HG02870 (cell line): ENCODE measurements at regions not wholly inside any gene's neighbourhood (a gene's known extent, or its start where the extent isn't known, plus 50 kb on each side); places are given as distances from the start of the nearest gene placed in this dataset.

Source experiments
- ATAC-seq: cut with Tn5 transposase; IDR thresholded peaks from one replicate; pipeline ENCODE4 v1.9.1; 2021; ENCODE audit warnings: mild to moderate bottlenecking, moderate library complexity; ENCODE audit not compliant: unreplicated experiment

DNA sequence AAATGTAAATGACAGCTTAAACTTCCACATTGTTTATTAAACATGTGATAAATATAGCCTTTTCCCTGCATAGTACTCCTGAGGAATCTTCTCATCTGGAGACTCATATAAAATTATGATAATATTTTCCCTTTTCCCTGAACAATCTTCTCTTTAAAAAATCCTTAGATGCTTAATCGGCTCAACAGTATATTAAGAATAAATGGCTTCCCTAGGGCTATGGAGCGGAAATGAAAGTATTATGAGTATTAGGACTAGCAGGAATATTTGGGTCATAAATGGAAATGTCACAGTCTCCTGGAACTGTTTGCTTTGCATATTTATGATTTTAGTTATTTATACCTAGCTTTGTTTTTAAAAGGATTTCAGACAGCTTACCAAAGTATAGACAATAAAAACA is 200.7 kb upstream of the PDE5A start:
- no peak for ATAC-seq

DNA sequence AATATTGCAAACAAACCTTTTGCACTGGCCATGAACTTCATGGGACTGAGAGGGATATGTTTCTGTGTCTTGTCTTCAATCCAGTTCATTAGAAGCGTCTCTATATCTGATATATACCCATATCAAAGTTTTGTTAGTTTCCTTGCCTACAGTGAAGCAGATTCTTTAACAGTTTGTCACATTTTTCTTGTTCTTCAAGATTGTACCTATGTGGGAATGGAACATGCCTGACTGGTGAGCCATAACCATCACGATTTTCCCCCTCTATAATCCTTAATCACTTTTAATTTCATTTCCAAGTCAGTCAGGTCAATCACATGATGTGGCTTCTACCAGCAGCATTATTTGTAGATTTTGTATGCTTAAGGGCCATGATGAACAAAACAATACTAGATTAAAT is 197.1 kb upstream of the PDE5A start:
- ATAC-seq: no peak

DNA sequence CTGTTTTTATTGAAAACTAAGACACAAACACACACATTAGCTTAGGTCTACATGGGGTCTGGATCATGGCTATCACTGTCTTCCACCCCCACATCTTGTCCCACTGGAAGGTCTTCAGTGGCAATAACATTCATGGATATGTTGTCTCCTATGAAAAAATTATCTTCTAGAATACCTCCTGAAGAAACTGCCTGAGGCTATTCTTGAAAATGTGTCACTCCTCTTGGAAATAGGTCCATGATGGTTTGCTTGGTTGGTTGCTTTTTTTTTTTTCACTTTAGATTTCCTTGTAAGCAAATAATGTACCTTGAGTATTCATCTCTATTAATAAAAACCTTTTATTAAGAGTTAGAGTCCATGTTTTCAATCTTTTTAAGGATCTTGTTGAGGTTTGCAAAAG is 195.3 kb upstream of the PDE5A start:
- ATAC-seq: no peak

DNA sequence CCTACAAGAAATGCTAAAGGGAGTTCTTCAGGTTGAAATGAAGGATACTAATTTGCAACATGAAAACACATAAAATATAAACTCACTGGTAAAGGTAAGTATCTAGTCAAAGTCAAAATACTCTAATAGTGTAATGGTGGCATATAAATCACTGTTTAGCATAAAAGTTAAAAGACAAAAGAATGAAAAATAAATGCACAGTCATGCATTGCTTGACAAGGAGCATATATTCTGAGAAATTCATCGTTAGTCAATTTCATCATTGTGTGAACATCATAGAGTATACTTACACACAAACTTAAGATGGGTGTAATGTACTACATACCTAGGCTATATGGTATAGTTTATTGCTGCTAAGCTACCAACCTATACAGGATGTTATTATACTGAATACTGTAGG is 194.4 kb upstream of the PDE5A start:
- ATAC-seq: no peak

DNA sequence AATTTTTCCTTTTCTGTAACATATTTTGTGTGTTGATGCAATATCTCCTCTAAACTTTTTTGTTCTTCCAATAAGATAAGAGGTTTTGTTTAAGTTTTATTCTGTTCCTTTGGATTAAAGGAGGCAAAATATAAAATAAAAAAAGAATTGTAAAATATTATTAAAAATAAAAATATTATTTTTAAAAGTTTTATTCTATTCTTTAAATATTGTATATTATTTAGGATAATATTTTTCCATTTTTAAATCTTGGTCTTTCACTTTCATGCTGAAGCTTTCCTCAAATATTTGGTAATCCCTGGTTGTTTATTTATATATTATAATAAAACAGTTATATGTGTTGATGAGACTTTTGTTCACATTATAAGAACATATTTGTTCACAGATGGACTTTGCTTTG is 187.9 kb upstream of the PDE5A start:
- ATAC-seq: no peak

DNA sequence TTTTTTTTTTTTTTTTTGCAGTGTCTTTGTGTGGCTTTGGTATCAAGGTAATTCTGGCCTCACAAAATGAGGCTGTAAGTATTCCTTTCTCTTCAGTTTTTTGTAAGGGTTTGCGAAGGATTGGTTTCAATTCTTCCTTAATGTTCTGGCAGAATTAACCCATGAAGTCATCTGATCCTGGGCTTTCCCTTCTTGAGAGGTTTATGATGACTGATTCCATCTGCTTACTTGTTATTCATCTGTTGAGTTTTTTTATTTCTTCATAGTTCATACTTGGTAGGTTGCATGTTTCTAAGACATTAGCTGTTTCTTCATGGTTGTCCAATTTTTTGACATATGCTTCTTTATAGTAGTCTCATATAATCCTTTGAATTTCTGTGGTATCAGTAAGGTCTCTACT is 181.4 kb upstream of the PDE5A start:
- no peak for ATAC-seq

DNA sequence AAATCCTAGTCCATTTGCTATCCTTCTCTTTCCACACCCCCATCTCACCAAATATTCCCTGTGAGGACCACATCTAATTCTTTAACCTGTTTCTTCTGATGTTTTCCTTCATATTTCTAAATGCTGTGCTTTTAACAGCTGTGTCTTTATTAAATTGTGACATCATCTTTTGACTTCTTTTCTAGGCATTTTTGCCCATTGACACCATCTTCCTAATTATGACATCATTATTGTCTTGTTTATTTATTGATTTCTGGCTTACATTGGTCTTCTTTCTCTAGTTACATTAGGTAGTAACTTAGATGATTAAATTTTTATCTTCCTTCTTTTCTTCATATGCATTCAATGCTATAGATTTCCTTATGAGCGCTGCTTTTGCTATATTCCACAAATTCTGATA is 175.8 kb upstream of the PDE5A start:
- ATAC-seq: no peak

DNA sequence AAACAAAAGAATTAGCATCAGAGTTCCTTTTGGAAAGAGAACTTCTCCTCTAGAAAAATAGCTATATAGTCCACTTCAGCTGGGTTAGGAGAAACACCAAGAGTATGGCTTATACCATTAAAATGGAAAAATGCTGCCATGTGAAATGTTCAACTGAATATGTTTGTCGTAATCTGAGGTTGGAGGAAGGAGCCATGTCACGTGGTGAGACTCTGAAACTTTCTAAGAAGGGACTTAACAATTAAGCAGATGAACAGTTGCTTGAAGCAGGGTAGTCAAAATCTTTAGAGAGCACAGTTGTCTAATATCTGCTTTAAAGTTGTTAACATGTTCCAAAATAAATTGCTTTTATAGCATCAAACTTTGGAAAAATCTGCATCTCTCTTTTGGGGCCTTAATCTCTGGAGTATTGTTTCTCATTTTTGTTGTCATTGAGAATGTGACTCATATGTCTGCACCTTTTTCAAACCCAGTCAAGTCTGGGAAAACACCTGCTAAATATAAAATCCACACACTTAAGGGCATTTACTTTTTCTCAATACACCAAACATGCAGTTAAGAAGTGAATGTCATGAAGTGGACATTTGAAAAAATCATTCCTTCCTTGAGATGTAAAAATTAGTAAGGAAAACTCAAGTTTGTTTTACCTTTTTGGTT is 168.8 kb upstream of the PDE5A start:
- peak; percentile 58 for ATAC-seq

DNA sequence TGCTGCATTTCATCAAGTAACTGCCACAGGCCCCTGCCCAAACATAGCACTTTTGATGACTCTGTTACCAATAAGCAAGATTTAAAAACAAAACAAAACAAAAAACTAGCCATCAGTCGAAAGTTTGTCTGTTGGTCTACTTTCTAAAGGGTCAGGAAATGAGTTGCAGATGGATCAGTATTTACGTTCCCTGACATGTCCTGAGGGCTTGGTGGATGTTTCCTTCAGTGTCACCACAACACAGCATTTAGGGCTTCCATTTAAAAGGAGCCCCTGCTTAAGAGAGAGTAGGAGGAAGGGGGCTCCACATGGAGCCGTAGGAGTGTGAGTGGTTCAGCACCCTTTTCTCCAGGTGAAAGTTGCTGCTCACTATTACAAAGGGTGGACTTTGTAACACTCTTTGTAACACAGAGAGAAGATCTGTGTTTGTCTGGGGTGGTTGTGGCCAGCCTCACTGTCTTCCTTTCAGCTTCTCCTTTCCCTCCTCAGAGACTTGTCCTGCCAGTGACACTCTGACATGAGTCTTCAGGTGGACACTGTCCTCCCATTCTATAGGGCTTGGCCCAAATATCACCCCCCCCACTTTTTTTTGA is 167.5 kb upstream of the PDE5A start:
- ATAC-seq: no peak

DNA sequence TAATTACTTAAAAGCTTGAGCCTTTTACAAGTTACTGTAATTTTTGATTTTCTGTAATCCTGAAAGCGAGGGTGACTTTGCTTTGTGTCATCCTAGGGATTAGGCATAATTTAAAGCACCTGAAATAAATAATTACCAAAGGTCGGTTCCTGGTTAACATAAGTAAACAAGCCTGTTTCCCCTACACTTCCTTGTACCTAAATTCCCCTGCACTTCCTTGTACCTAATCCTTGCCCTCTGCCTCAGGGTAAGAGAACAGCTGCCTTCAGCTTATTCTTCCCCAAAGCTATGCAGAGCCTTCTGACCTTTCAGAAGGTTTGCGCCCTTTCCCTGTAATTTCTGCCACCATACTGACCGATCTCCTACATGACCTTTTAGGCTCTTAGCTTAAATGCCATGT is 166.1 kb upstream of the PDE5A start:
- no peak for ATAC-seq

DNA sequence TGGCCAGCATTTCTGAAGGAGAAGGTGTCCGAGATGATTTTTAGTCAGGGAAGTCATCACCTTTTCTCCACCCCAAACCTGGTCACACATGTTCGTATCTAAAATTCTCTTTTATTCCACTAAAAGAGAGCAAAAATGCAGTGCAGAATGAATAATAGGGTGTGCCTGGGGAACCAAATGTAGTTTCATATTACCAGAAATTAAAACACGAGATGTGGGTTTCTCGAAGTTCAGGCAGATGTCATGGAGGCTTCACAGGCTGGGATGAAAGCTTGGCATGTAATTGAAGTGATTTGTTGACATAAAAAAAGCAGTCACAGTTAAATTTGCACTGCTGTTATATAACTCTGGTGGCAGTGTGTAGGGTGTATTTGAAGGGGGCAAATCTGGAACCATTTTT is 165.5 kb upstream of the PDE5A start:
- ATAC-seq: no peak

DNA sequence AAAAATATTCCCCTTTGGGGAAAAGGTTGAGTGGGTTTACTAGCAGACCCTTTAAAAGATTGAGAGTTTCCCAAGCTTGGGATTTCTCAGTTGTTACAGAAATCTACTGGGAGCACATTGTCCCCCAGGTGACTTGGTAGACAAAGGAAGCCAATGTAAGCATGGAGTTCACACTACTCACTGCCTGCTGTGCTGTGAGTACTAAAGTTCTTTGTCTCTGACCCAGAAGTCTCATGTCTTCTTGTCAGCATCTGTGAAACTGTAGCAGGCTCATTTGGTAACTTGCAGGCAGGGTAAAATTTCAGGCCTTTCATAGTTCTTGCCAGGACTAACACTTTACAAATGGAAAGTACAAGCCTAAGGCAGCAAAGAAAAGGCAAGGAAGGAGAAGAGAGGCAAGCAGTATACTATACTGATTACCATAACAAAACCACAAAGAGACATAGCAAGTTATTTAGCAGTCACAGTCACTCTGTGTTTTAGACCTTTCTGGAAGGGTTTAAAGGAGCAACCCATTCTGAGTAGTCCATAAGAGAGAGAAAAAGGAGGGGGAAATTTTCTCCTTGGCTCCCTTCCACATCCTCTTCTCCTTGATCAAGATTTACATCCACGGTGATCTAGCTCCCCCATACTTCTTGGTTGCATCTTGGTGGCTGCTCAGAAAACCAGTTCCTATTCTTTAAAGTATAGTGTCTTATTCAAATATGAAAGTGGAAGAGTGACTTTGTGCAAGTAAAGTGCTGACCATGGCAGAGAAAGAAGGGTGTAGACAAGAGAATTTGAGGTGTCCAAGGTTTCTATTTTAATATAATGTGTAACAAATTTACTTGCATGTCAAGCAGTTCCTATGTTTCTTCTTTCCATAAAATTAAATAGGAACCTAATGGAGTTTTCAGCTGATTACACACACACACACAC is 160.0 kb upstream of the PDE5A start:
- no peak for ATAC-seq

DNA sequence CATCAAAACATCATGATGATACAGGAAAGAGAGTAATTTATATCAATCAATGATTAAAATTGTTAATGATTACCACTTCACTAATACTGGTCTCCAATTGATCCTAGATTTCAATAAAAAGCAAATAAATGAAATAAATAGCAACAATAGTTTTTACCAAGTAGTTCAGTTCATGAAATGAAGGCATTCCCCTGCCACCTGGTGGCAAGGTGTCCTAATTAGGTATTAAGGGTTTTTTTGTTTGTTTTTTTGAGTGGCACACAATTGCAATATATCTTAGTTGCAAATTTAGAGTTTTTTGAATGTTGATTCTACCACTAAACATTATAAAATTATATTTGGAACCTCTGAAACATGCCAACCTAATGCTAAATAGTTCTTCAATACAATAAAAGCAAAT is 157.4 kb upstream of the PDE5A start:
- no peak for ATAC-seq

DNA sequence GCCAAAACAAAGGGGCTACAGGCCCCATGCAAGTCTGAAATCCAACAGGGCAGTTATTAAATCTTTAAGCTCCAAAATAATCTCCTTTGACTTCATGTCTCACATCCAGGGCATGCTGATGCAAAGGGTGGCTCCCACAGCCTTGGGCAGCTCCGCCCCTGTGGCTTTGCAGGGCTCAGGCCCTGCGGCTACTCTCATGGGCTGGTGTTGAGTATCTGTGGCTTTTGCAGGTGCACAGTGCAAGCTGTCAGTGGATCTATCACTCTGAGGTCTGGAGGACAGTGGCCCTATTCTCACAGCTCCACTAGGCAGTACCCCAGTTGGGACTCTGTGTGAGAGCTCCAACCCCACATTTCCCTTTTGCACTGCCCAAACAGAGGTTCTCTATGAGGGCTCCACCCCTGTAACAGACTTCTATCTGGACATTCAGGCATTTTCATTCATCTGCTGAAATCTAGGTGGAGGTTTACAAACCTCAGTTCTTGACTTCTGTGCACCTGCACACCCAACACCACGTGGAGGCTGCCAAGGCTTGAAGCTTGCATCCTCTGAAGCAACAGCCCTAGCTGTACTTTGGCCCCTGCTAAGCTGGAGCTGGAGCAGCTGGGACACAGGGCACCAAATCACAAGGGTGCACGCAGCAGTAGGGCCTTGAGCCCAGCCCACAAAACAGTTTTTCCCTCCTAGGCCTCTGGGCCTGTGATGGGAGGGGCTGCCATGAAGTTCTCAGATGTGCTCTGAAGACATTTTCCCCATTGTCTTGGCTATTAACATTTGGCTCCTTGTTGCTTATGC is 154.8 kb upstream of the PDE5A start:
- ATAC-seq: no peak

DNA sequence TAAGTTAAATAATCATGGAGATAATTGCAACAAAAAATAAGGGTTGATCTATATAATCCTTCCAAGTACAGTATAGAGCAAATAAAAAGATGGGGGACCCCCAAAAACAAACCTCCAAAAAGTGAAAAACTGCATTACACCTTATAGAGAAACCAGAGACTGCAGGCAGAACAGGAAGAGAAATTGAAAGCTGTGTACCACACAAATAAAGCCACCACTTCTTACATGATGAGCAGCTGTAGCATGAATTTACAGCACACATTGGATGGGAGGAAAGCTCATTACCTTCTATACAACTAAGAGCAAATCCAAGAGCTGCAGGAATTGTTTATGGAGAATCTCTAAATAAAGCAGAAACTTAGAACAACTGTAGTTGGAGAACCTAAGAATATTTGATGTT is 152.4 kb upstream of the PDE5A start:
- no peak for ATAC-seq

DNA sequence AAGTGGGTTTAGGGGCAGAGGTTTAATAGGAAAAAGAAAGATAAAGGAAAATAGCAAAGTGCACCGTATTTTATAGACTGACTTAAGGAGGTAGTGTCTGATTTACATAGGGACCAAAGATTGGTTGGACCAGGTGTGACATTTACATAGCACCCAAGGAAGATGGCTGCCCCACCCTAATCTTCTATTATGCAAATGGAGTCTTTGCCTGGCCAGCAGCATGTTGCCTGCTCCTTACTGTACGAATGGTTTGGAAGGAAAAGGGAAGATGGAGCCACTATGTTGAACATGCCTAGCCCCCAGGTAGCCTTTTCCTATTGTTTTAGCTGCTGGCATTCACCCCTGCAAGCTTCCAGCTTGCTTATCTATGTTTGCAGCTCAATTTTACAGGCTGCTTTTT is 146.2 kb upstream of the PDE5A start:
- no peak for ATAC-seq

DNA sequence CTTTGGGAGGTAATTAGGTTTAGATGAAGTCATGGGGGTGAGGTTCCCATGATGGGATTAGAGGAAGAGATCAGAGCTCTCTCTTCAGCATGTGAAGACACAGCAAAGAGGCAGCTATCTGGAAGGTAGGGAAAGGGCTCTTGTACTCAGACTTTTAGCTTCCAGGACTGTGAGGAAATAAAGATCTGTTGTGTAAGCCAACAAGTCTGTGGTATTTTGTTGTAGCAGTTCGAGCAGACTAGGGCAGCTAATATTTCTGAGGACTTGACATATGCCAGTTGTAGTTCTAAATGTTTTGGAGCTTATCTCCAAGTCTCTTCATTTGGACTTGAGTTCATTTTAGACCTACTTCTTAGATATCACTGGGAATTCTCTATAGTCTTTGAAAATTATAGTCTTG is 137.3 kb upstream of the PDE5A start:
- no peak for ATAC-seq

DNA sequence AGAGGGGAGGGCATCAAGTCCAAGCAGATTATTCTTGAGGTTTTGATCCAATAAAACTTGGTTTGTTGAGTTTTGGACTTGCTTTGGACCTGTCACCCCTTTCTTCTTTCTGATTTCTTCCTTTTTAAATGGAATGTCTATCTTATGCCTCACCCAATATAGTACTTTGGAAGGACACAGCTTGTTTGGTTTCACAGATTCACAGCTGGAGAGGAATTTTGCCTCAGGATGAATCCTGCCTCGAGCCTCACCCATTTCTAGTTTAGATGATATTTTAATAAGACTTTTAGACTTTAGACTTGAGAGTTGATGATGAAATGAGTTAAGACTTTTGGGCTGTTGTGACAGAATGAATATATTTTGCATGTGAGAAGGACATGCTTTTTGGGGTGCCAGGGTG is 136.9 kb upstream of the PDE5A start:
- no peak for ATAC-seq

DNA sequence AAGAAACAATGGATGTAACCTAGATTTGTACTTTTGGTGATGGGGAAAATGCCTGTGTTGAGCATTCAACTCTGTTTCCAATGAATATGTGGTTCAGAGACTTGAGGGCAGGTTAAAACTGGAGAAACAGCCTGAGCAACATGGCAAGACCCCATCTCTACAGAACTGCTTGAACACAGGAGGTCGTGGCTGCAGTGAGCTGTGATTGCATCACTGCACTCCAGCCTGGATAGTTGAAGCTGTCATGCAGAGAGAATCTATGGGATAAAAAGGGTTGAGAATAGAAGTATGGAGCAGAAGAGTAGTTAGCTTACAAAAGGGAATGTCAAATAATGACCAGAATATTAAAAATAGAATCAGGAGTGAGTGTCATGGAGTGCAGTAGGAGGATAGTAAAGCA is 134.8 kb upstream of the PDE5A start:
- no peak for ATAC-seq

DNA sequence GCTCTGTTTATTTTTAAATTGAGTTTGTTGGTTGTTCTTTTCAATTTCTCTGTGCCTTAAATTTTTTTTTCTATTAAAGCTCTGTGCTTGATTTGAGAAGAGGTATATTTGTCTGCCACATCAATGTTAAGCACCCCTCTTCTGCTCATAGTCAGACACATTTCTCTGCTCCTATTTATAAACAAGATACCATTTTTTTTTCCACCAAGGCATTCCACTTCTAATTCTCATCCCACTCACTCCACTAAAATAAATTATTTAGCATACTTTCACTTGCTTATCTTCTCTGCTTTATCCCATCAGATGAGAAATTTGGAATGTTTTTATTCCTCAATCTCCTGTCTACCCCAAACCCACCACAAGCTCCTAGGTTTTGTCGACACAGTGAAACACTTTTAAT is 127.0 kb upstream of the PDE5A start:
- ATAC-seq: no peak

DNA sequence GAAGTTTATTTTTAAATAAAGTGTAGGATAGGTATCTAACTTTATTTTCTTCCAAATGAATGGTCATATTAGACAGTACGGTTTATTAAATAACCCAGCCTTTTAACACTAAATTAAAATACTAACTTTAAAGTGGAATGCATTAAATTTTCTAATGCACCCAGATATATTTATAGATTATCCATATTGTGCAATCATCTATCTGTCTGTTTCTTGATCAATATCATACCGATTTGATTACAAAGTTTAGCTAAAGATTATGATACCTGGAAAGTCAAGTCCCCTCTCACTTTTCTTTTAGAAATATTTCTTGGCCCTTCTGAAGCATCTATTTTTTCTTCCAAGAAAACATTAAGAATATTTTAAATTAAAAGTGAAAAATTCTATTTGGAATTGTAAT is 124.3 kb upstream of the PDE5A start:
- no peak for ATAC-seq
